Germinal center (tissue), 1 donor: ENCODE measurements at regions not wholly inside any gene's neighbourhood (a gene's known extent, or its start where the extent isn't known, plus 50 kb on each side); places are given as distances from the start of the nearest gene placed in this dataset.

Experiments
- DNase-seq: peaks from one replicate; pipeline ENCODE4 v3.0.0; 2012; ENCODE audit warnings: mixed read lengths, low spot score

- no peak for DNase-seq
Observed at GRCh38 chrX:17206584-17206983, 168.4 kb upstream of the NHS start.

- no peak for DNase-seq
Observed at GRCh38 chrX:17214962-17215361, 160.0 kb upstream of the NHS start.

- DNase-seq, result no peak
Observed at GRCh38 chrX:17226736-17227135, 148.3 kb upstream of the NHS start.

GRCh38 chrX:17237146-17237545 lies 137.9 kb upstream of the NHS start:
- no peak for DNase-seq

- peak; percentile 9 for DNase-seq
Observed at GRCh38 chrX:17242470-17242869, 132.5 kb upstream of the NHS start.

- DNase-seq, result no peak
Observed at GRCh38 chrX:17247144-17247543, 127.9 kb upstream of the NHS start.

- no peak for DNase-seq
Observed at GRCh38 chrX:17262123-17262522, 112.9 kb upstream of the NHS start.

GRCh38 chrX:17266136-17266535 lies 108.9 kb upstream of the NHS start:
- no peak for DNase-seq

- no peak for DNase-seq
Observed at GRCh38 chrX:17278961-17279360, 96.0 kb upstream of the NHS start.

GRCh38 chrX:17285983-17286382 lies 89.0 kb upstream of the NHS start:
- DNase-seq, result no peak

- no peak for DNase-seq
Observed at GRCh38 chrX:17291171-17291900, 83.7 kb upstream of the NHS start.

GRCh38 chrX:17292111-17292527 lies 82.9 kb upstream of the NHS start:
- no peak for DNase-seq

- DNase-seq, result no peak
Observed at GRCh38 chrX:17294561-17294960, 80.4 kb upstream of the NHS start.

GRCh38 chrX:17295791-17296190 lies 79.2 kb upstream of the NHS start:
- DNase-seq, result no peak

- no peak for DNase-seq
Observed at GRCh38 chrX:17298564-17298963, 76.4 kb upstream of the NHS start.

GRCh38 chrX:17299206-17299605 lies 75.8 kb upstream of the NHS start:
- DNase-seq, result no peak

- no peak for DNase-seq
Observed at GRCh38 chrX:17323397-17323796, 51.6 kb upstream of the NHS start.
